GM12873 (cell line): ENCODE measurements at regions not wholly inside any gene's neighbourhood (a gene's known extent, or its start where the extent isn't known, plus 50 kb on each side); places are given as distances from the start of the nearest gene placed in this dataset.

Source experiments
- TF ChIP-seq, protein P1 (sequence below): IDR thresholded peaks from 2 replicates; pipeline ENCODE4 v1.5.1; 2012; ENCODE audit warnings: low read depth, mild to moderate bottlenecking, moderate library complexity, low read length, control low read depth; ENCODE audit not compliant: insufficient read depth; ENCODE audit errors: missing control alignments

DNA sequence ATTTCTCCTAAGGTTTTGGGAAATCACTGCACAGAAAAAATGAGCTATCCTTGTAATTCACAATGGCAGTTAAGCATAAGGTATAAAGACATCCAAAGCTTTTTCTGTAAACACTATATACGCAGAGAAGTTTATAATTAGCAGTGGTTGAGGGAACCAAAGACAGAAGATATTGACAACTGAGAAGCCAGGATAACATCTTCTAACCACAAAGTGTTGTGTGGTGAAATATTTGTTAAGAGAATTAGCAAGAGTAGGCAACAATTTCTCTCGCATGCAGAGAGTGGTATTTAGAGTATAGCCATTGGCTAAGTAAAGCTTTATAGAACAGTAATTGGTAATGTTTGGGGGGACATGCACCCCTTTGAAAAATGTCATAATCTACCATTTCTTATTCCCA is 123.7 kb upstream of the USP15 start:
- TF ChIP-seq, protein P1, sequence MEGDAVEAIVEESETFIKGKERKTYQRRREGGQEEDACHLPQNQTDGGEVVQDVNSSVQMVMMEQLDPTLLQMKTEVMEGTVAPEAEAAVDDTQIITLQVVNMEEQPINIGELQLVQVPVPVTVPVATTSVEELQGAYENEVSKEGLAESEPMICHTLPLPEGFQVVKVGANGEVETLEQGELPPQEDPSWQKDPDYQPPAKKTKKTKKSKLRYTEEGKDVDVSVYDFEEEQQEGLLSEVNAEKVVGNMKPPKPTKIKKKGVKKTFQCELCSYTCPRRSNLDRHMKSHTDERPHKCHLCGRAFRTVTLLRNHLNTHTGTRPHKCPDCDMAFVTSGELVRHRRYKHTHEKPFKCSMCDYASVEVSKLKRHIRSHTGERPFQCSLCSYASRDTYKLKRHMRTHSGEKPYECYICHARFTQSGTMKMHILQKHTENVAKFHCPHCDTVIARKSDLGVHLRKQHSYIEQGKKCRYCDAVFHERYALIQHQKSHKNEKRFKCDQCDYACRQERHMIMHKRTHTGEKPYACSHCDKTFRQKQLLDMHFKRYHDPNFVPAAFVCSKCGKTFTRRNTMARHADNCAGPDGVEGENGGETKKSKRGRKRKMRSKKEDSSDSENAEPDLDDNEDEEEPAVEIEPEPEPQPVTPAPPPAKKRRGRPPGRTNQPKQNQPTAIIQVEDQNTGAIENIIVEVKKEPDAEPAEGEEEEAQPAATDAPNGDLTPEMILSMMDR, result no peak

DNA sequence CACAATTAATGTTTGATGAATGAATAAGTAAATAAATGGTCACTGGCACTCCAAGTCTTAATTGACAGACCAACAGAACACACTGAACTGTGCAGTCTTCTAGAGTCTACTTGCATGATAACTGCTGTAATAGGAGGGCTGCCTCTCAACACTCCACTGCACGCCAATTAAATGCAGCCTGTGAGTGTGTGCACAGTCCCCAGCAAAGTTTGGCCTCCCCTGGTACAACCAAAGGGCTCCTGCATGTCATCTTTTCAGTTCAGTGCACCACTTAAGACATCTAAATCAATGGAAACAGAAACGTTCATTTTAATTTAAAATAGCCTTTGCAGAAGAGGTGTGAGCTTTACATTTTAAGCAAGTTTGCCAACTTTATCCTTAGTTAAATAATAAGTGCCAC is 121.7 kb upstream of the USP15 start:
- TF ChIP-seq, protein P1, result no peak

DNA sequence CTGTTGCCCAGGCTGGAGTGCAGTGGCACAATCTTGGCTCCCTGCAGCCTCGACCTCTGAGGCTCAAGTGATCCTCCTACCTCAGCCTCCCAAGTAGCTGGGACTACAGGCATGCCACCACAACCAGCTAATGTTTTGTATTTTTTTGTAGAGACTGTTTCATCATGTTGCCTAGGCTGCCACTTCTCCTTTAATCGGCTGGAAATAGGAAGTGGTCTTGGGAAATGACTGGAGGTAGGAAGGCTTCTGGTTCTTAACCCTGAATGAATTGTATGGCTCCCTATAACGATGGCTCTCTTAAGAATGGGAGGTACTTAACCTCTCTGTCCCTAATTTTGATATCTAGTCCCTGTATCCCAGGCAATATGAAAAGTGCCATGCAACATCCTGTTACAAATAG is 113.9 kb upstream of the USP15 start:
- TF ChIP-seq, protein P1, result no peak

DNA sequence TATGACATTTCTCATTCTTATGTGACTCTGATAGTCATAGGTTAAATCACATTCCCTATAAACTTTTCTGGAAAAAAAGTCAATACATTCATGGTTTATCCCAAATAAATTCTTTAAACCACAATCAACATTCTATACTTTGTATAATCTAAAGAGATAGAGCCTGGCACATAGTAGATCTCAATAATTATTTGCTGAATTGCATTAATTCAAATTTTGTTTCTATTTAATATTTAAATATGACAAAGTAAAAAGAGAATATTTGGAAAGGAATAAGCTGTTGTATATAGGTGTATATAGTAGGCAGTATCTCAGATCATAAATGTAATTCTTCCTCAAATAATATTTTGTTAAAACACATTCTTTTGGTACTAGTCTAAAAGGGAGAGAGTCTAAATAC is 102.2 kb upstream of the USP15 start:
- TF ChIP-seq, protein P1, result no peak

DNA sequence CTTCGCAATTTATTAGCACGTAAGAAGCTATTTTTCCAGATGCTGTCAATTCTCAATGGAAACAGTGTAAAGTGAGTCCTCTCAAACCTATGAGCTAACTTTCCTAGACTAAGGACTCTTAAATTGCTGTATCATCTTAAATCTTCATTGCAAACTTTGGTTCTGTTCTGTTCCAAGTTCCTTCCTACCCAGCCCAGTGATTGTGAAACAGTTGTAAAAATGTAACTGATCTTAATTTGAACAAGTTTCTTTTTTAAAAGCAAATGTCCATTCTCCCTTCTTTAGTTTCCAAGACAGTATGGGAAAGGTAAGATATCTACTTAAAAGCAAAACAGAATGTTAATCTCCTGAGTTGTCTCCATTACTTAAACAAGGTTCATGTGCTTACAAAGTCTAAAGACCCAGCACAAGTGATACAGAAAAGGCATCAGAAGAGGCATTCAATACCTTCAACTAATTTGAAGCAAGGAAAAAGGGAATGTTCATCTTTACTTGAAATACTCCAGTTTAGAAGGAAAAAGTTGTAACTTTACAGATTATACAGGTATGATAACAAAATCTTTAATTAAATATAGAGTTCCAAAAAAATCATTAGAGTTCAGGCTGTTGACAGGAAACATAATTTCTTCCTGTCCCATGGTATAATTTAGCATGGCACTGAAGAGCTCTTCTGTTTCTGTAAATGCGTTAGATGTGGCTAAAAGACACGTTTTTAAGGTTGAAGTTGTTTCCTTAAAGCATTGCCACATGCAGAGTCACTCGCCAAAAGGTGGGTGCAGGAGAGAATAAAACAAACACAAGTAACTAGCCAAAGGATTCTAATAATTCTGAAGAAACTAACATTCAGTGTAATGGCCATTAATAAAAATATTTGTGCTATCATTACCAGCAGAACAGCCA is 101.5 kb upstream of the USP15 start:
- TF ChIP-seq, protein P1, result no peak

DNA sequence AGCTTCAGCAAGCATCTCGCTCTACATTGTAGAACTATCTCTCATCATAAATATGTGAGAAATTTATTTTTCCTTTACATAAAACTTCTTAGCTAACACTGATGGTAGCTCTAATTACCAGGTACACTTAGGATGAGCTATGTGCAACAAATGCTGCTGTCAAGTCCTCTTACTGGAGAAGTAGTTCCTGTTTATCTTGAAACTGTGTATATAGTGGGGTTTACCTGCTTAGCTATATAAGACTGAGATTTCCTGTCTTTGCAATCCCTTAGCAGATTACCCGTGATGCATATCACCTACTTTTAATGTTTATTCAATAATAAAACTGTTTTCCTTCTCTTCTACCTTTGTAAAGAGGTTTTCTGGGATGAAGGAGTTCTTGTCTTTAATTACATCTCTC is 98.0 kb upstream of the USP15 start:
- TF ChIP-seq, protein P1, result no peak

DNA sequence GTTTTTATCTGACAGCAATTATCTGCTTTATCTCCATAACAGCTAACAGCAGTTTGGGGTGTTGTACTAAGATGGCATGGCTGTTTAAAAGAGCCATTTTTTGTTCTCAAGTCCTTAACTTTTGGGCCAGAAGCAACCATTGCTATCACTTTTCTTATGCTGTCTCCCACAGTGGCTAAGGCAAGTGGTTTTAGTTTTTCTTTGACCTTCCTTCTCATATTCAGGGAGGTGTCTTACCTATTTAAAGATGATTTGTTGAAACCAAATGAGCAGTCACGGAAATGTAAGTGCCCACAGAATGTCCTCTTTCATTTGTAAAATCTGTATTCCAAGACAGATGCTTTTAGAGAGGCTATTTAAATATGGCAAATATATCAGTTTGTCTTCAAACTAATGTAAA is 96.8 kb upstream of the USP15 start:
- TF ChIP-seq, protein P1, result no peak
